Spleen (tissue), 7 donors: ENCODE measurements at regions not wholly inside any gene's neighbourhood (a gene's known extent, or its start where the extent isn't known, plus 50 kb on each side); places are given as distances from the start of the nearest gene placed in this dataset.
"Not testable (repeated sequence)": the region's sequence is repeated elsewhere in the genome, so short reads cannot be mapped to it uniquely, and the experiment has no call there.

Experiments
- POLR2A ChIP-seq, 3 donors: fragments of 450-650 bp; IDR thresholded peaks; one replicate each; pipeline ENCODE4 v1.5.1; 2017; ENCODE audit warnings: antibody characterized with exemption in 3 of 3, mild to moderate bottlenecking in 1 of 3
- TF ChIP-seq, protein P1 (sequence below), 11 experiments: fragments of 200-600 bp in 7 of 11; fragments of 450-650 bp in 4 of 11; sonication (generic) in 4 of 11; IDR thresholded peaks in 8 of 11; conservative IDR thresholded peaks in 3 of 11; 1 replicate in 7 of 11; 2 replicates in 4 of 11; pipeline versions ENCODE4 v1.4.0 to v1.8.0; 2016 to 2021; ENCODE audit warnings: antibody characterized with exemption in 11 of 11, inconsistent platforms in 4 of 11, mild to moderate bottlenecking in 1 of 11
- donor health status: DM: no; HTN: no; CAD: no; lungs with moderate emphysema.
- donor health status: DM: no; HTN: no; CAD: no.
- donor health status: DM: no; HTN: no; CAD: no.

DNA sequence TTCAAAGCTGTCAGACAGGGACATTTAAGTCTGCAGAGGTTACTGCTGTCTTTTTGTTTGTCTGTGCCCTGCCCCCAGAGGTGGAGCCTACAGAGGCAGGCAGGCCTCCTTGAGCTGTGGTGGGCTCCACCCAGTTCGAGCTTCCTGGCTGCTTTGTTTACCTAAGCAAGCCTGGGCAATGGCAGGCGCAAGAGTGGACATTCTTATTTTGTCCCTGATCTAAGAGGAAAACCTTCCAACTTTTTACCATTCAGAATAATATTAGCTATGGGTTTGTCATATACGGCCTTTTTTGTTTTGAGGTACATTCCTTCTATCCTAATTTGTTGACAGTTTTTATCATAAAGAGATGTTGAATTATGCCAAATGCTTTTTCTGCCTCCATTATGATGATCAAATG is 129.3 kb downstream of the ZMAT3 start:
- TF ChIP-seq, protein P1, sequence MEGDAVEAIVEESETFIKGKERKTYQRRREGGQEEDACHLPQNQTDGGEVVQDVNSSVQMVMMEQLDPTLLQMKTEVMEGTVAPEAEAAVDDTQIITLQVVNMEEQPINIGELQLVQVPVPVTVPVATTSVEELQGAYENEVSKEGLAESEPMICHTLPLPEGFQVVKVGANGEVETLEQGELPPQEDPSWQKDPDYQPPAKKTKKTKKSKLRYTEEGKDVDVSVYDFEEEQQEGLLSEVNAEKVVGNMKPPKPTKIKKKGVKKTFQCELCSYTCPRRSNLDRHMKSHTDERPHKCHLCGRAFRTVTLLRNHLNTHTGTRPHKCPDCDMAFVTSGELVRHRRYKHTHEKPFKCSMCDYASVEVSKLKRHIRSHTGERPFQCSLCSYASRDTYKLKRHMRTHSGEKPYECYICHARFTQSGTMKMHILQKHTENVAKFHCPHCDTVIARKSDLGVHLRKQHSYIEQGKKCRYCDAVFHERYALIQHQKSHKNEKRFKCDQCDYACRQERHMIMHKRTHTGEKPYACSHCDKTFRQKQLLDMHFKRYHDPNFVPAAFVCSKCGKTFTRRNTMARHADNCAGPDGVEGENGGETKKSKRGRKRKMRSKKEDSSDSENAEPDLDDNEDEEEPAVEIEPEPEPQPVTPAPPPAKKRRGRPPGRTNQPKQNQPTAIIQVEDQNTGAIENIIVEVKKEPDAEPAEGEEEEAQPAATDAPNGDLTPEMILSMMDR (IDR thresholded peaks at IDR 0.05 in 8 of 11, conservative IDR thresholded peaks at IDR 0.05 in 3 of 11): not testable (repeated sequence)
- TF ChIP-seq POLR2A (IDR thresholded peaks at IDR 0.05): not testable (repeated sequence)
